Pulmonary artery endothelial cell (primary cell): ENCODE measurements at regions not wholly inside any gene's neighbourhood (a gene's known extent, or its start where the extent isn't known, plus 50 kb on each side); places are given as distances from the start of the nearest gene placed in this dataset.
"Not testable (repeated sequence)": the region's sequence is repeated elsewhere in the genome, so short reads cannot be mapped to it uniquely, and the experiment has no call there.

Source experiments
- DNase-seq: peaks from one replicate; pipeline ENCODE4 v3.0.0-alpha.2; 2011; ENCODE audit warnings: low read depth, low spot score

- DNase-seq: no peak
These were observed 2063.5 kb downstream of the SUCLG1 start for GRCh38 chr2:82395531-82395930.

GRCh38 chr2:82391386-82391785, 2067.7 kb downstream of the SUCLG1 start:
- no peak for DNase-seq

GRCh38 chr2:82355622-82356021, 2051.1 kb upstream of the LRRTM1 start:
- DNase-seq: no peak

- no peak for DNase-seq
These were observed 2041.4 kb upstream of the LRRTM1 start for GRCh38 chr2:82345910-82346309.

GRCh38 chr2:82344670-82345069, 2040.1 kb upstream of the LRRTM1 start:
- DNase-seq: no peak

GRCh38 chr2:82342356-82342755, 2037.8 kb upstream of the LRRTM1 start:
- no peak for DNase-seq

GRCh38 chr2:82340578-82341053, 2036.1 kb upstream of the LRRTM1 start:
- DNase-seq: no peak

- DNase-seq: no peak
These were observed 2035.3 kb upstream of the LRRTM1 start for GRCh38 chr2:82339805-82340204.

GRCh38 chr2:82333697-82334096, 2029.1 kb upstream of the LRRTM1 start:
- no peak for DNase-seq

GRCh38 chr2:82330155-82330554, 2025.6 kb upstream of the LRRTM1 start:
- DNase-seq: no peak

GRCh38 chr2:82326180-82326767, 2021.7 kb upstream of the LRRTM1 start:
- DNase-seq: not testable (repeated sequence)

- no peak for DNase-seq
These were observed 2015.7 kb upstream of the LRRTM1 start for GRCh38 chr2:82320296-82320695.

GRCh38 chr2:82317012-82317411, 2012.5 kb upstream of the LRRTM1 start:
- DNase-seq: no peak

GRCh38 chr2:82316586-82316985, 2012.0 kb upstream of the LRRTM1 start:
- no peak for DNase-seq

GRCh38 chr2:82314836-82315472, 2010.4 kb upstream of the LRRTM1 start:
- no peak for DNase-seq

GRCh38 chr2:82307511-82307910, 2003.0 kb upstream of the LRRTM1 start:
- DNase-seq: no peak

- no peak for DNase-seq
These were observed 1997.0 kb upstream of the LRRTM1 start for GRCh38 chr2:82301506-82301905.

- DNase-seq: no peak
These were observed 1984.9 kb upstream of the LRRTM1 start for GRCh38 chr2:82289446-82289845.

- no peak for DNase-seq
These were observed 1978.5 kb upstream of the LRRTM1 start for GRCh38 chr2:82283075-82283474.

GRCh38 chr2:82282111-82282882, 1977.7 kb upstream of the LRRTM1 start:
- DNase-seq: no peak

GRCh38 chr2:82279367-82279766, 1974.8 kb upstream of the LRRTM1 start:
- no peak for DNase-seq

- no peak for DNase-seq
These were observed 1973.9 kb upstream of the LRRTM1 start for GRCh38 chr2:82278416-82278815.

GRCh38 chr2:82275599-82275998, 1971.0 kb upstream of the LRRTM1 start:
- DNase-seq: no peak
